T-helper 1 cell treated with Interleukin-12 subunit alpha and Interleukin-12 subunit beta and Interleukin-4 antibody, amounts not matched to agents 30 μg/mL and 1 μg/mL, for 36 hours (primary cell): ENCODE measurements at regions not wholly inside any gene's neighbourhood (a gene's known extent, or its start where the extent isn't known, plus 50 kb on each side); places are given as distances from the start of the nearest gene placed in this dataset.
"Not testable (repeated sequence)": the region's sequence is repeated elsewhere in the genome, so short reads cannot be mapped to it uniquely, and the experiment has no call there.

ENCODE experiments used
- H3K27ac Mint-ChIP-seq: one replicate; pipeline ENCODE4 v1.8.0; 2021; ENCODE audit warnings: mild to moderate bottlenecking, mixed read lengths
- H3K27me3 Mint-ChIP-seq: one replicate; pipeline ENCODE4 v1.8.0; 2021; ENCODE audit warnings: low read depth, mixed read lengths
- H3K36me3 Mint-ChIP-seq: one replicate; pipeline ENCODE4 v1.8.0; 2021; ENCODE audit warnings: low read depth, mixed read lengths
- H3K4me1 Mint-ChIP-seq: one replicate; pipeline ENCODE4 v1.8.0; 2021; ENCODE audit warnings: low read depth, mixed read lengths
- H3K4me3 Mint-ChIP-seq: one replicate; pipeline ENCODE4 v1.8.0; 2021; ENCODE audit warnings: mild to moderate bottlenecking, moderate library complexity, mixed read lengths
- H3K9me3 Mint-ChIP-seq: one replicate; pipeline ENCODE4 v1.8.0; 2021; ENCODE audit warnings: mixed read lengths

- no peaks in the 10 kb centered on the region for H3K9me3 Mint-ChIP-seq
- H3K36me3 Mint-ChIP-seq, result no peaks in the 10 kb centered on the region
- H3K27ac Mint-ChIP-seq, result no peak overlapping the region
- H3K4me1 Mint-ChIP-seq, result no peaks in the 10 kb centered on the region
- H3K27me3 Mint-ChIP-seq, result no peaks in the 10 kb centered on the region
- no peak overlapping the region for H3K4me3 Mint-ChIP-seq
Observed at GRCh38 chr4:66837279-66837922, 707.9 kb downstream of the CENPC start.

- Mint-ChIP-seq H3K36me3 (no peaks in the 10 kb centered on the region), H3K9me3 (peaks cover 9% of the 10 kb centered on the region), H3K27ac (no peak overlapping the region), H3K27me3 (no peaks in the 10 kb centered on the region), H3K4me3 (no peak overlapping the region), H3K4me1 (peaks cover 2% of the 10 kb centered on the region)
Observed at GRCh38 chr4:66829310-66829709, 716.0 kb downstream of the CENPC start.

GRCh38 chr4:66820681-66821080 lies 724.6 kb downstream of the CENPC start:
- Mint-ChIP-seq H3K27ac (no peak overlapping the region), H3K27me3 (no peaks in the 10 kb centered on the region), H3K4me1 (peaks cover 2% of the 10 kb centered on the region), H3K9me3 (peaks cover 9% of the 10 kb centered on the region), H3K36me3 (no peaks in the 10 kb centered on the region), H3K4me3 (no peak overlapping the region)

DNA sequence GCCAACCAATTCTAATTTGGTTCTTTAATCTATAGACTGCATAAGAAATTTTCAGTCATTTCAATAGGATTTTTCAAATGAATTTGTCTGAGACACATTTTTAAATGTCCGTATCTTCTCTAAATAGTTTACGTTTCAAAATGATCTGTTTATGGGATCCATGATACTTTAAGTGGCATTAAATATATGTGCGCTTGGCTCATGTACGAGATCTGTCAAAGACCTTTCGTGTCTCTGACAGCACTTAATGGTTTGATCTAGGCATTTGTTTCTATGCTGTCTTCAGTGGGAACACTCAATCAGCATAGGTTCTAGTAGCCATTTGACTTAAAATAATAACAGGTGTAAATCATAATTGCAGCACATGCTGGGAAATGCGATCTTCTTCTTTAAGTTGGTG lies 731.0 kb downstream of the CENPC start:
- Mint-ChIP-seq H3K9me3 (no peaks in the 10 kb centered on the region), H3K27ac (no peak overlapping the region), H3K4me3 (no peak overlapping the region), H3K36me3 (no peaks in the 10 kb centered on the region), H3K4me1 (no peaks in the 10 kb centered on the region), H3K27me3 (no peaks in the 10 kb centered on the region)

DNA sequence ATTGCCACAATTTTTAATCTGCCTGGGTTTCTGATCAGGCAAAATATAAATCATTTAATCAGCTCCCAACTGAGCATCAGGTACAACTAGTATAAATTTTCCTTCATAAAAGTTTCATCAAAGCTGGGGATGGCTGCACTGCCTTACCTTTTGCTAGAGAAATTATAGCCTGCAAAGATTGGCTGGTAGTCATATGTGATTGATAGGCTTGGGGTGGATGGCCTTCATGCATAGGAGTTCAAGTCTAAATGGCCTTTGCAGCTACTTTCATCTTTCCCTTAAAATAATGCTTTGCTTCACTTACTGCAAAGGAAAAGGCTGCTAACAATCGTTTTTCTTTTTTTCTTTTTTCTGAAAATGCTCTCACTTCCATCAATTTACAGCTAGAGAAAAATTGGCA lies 739.7 kb downstream of the CENPC start:
- Mint-ChIP-seq H3K27me3 (no peaks in the 10 kb centered on the region), H3K4me3 (no peak overlapping the region)

DNA sequence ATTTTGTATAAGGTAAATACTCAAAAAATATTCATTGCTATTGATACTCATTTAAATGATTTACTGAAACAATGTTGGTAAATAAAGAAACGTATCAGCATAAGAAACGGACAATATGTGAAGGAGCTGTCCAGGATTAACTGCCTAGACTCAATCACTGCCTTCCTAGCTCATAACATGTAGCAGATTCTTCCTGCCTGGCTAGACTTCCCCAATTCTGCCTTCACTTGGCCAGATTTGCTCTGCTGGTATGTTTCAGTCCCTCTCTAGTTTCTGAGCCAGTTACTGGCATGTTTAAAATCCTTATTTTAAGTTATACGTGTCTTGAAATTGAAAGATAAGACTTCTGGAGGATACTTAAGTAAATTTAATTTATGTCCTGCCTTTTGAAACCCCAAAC lies 740.3 kb downstream of the CENPC start:
- H3K4me3 Mint-ChIP-seq, result no peak overlapping the region
- H3K27me3 Mint-ChIP-seq, result no peaks in the 10 kb centered on the region
- no peaks in the 10 kb centered on the region for H3K36me3 Mint-ChIP-seq
- no peaks in the 10 kb centered on the region for H3K4me1 Mint-ChIP-seq
- H3K9me3 Mint-ChIP-seq, result peaks cover 9% of the 10 kb centered on the region
- H3K27ac Mint-ChIP-seq, result no peak overlapping the region

More for the DNA sequence above, 739.7 kb downstream of the CENPC start:
- Mint-ChIP-seq H3K9me3 (peaks cover 9% of the 10 kb centered on the region), H3K36me3 (no peaks in the 10 kb centered on the region), H3K4me1 (no peaks in the 10 kb centered on the region), H3K27ac (no peak overlapping the region)

- Mint-ChIP-seq H3K9me3 (peaks cover 9% of the 10 kb centered on the region), H3K4me1 (no peaks in the 10 kb centered on the region), H3K27me3 (no peaks in the 10 kb centered on the region)
Observed at GRCh38 chr4:66797608-66798007, 747.7 kb downstream of the CENPC start.

GRCh38 chr4:66795724-66796123 lies 749.6 kb downstream of the CENPC start:
- Mint-ChIP-seq H3K27me3 (no peaks in the 10 kb centered on the region), H3K9me3 (no peaks in the 10 kb centered on the region), H3K4me3 (no peak overlapping the region), H3K4me1 (no peaks in the 10 kb centered on the region), H3K27ac (no peak overlapping the region), H3K36me3 (no peaks in the 10 kb centered on the region)

More at GRCh38 chr4:66797608-66798007, 747.7 kb downstream of the CENPC start:
- H3K27ac Mint-ChIP-seq, result no peak overlapping the region
- no peak overlapping the region for H3K4me3 Mint-ChIP-seq
- H3K36me3 Mint-ChIP-seq, result no peaks in the 10 kb centered on the region

DNA sequence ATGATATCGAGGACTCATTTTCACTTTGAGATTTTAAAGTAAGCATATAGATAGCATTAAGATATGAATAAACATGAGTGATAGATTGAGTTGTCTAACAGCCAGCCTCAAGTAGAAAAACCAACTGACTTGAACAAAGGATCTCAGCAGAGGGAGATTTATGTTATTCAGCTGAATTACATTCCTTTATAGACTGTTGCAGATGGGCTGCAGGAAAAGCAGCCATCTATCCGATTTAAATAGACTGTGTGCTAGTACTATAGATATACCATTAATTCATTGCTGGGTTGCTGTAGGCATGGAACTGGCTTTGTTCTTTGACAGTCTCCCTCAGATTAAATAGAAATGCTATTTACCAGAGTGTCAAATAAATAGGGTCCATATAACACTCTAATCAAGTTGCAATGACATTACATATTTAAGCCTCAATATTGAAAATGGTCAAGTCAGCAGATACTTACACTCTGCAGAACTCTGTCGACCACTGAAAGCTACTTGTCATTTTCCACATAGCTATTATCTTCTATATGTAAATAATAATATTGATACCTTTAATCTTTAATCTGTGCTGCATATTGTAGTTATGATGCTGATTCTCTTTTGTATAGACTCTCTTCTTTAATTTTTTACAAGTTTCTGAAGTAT lies 750.8 kb downstream of the CENPC start:
- Mint-ChIP-seq H3K9me3 (no peaks in the 10 kb centered on the region), H3K4me1 (no peaks in the 10 kb centered on the region), H3K36me3 (no peaks in the 10 kb centered on the region), H3K27me3 (no peaks in the 10 kb centered on the region), H3K27ac (no peak overlapping the region), H3K4me3 (no peak overlapping the region)

- no peaks in the 10 kb centered on the region for H3K27me3 Mint-ChIP-seq
- H3K36me3 Mint-ChIP-seq, result no peaks in the 10 kb centered on the region
- no peaks in the 10 kb centered on the region for H3K4me1 Mint-ChIP-seq
Observed at GRCh38 chr4:66791686-66792085, 753.6 kb downstream of the CENPC start.

DNA sequence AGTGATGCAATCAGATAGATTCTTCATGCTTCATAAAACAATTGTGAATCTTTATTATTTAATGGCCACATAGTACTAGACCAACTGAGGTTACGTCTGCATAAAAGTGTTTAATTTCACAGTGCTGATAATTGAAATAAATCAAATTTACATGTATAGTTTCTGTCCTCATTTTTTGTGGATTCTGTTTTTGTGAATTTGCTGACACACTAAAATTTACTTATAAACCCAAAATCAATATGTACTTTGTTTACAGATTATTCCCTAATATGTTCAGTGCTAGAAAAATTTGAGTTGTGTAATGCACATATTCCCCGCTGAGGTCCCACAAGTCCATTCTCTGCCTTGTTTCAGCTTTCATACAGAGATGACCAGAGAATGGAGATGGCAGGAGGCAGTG lies 759.8 kb downstream of the CENPC start:
- Mint-ChIP-seq H3K36me3 (no peaks in the 10 kb centered on the region), H3K27ac (no peak overlapping the region), H3K4me3 (no peak overlapping the region), H3K27me3 (no peaks in the 10 kb centered on the region), H3K9me3 (no peaks in the 10 kb centered on the region), H3K4me1 (no peaks in the 10 kb centered on the region)

More at GRCh38 chr4:66791686-66792085, 753.6 kb downstream of the CENPC start:
- no peak overlapping the region for H3K27ac Mint-ChIP-seq
- H3K4me3 Mint-ChIP-seq, result no peak overlapping the region
- no peaks in the 10 kb centered on the region for H3K9me3 Mint-ChIP-seq

DNA sequence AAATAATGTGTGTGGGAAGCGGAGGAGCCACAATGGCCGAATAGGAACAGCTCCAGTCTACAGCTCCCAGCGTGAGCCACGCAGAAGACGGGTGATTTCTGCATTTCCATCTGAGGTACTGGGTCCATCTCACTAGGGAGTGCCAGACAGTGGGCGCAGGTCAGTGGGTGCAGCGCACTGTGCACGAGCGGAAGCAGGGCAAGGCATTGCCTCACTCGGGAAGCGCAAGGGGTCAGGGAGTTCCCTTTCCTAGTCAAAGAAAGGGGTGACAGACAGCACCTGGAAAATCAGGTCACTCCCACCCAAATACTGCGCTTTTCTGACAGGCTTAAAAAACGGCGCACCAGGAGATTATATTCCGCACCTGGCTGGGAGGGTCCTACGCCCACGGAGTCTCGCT lies 762.6 kb downstream of the CENPC start:
- not testable (repeated sequence) for H3K4me3 Mint-ChIP-seq, H3K36me3 Mint-ChIP-seq, H3K27ac Mint-ChIP-seq, H3K9me3 Mint-ChIP-seq, H3K27me3 Mint-ChIP-seq, H3K4me1 Mint-ChIP-seq

DNA sequence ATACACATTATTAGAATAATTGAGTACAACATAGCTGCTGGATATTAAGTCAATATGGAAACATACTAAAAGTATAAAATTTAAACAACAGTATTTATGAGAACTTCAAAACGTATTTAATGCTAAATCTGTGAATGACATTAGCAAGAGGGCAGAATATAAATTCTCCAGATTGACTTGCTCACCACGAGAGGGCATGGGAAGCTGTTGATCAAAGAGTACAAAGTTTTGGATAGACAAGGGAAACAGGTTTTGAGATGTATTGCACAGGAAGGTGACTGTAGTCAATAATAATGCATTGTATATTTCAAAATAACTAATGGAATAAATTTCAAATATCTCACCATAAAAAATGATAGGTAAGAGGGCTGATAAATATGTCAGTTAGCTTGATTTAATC lies 768.2 kb downstream of the CENPC start:
- no peak overlapping the region for H3K27ac Mint-ChIP-seq
- H3K27me3 Mint-ChIP-seq, result no peaks in the 10 kb centered on the region
- H3K9me3 Mint-ChIP-seq, result peaks cover 5% of the 10 kb centered on the region
- H3K4me3 Mint-ChIP-seq, result no peak overlapping the region
- H3K4me1 Mint-ChIP-seq, result no peaks in the 10 kb centered on the region
- no peaks in the 10 kb centered on the region for H3K36me3 Mint-ChIP-seq

DNA sequence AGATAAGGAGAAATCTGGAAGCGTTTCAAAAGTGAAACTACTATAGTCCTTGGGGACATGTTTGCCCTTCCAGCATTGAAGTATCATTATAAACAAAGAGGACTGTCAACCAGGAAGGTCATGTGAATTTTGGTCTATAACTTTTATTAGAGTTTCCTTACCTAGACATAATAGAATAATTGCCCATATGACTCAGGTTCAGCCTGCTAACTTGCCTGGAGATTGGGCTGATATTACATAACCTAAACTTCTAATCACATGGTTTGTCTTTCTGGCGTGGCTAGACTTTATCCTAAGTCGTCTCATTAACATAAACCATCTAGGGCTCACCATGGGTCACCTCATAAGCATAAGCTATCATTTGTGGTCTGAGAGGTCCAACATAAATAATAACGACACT lies 775.9 kb downstream of the CENPC start:
- H3K4me1 Mint-ChIP-seq, result no peaks in the 10 kb centered on the region
- H3K27ac Mint-ChIP-seq, result no peak overlapping the region
- no peaks in the 10 kb centered on the region for H3K9me3 Mint-ChIP-seq
- no peaks in the 10 kb centered on the region for H3K36me3 Mint-ChIP-seq
- H3K27me3 Mint-ChIP-seq, result no peaks in the 10 kb centered on the region
- no peak overlapping the region for H3K4me3 Mint-ChIP-seq

- H3K27ac Mint-ChIP-seq, result no peak overlapping the region
- H3K9me3 Mint-ChIP-seq, result no peaks in the 10 kb centered on the region
- H3K36me3 Mint-ChIP-seq, result no peaks in the 10 kb centered on the region
- H3K4me1 Mint-ChIP-seq, result no peaks in the 10 kb centered on the region
- no peaks in the 10 kb centered on the region for H3K27me3 Mint-ChIP-seq
- H3K4me3 Mint-ChIP-seq, result no peak overlapping the region
Observed at GRCh38 chr4:66767442-66767841, 777.9 kb downstream of the CENPC start.
